OCI-LY3 (cell line): ENCODE measurements at regions not wholly inside any gene's neighbourhood (a gene's known extent, or its start where the extent isn't known, plus 50 kb on each side); places are given as distances from the start of the nearest gene placed in this dataset.

Experiments
- CTCF ChIP-seq: fragments of 200-600, 300-600 bp; sonication (generic); IDR thresholded peaks from 2 replicates; pipeline ENCODE4 v1.5.1; 2014; ENCODE audit warnings: antibody characterized with exemption, low read length, low read depth
- EZH2phosphoT487 ChIP-seq: fragments of 200-600 bp; shearing (Covaris generic); IDR thresholded peaks from 2 replicates; pipeline ENCODE4 v1.6.1; 2018; ENCODE audit warnings: antibody characterized with exemption, mixed run types, low read depth

- TF ChIP-seq CTCF: no peak
- no peak for TF ChIP-seq EZH2phosphoT487
Measured at GRCh38 chr6:112831022-112831421, 483.9 kb downstream of the RFPL4B start.
